Upper lobe of left lung (tissue), 4 donors: ENCODE measurements at regions not wholly inside any gene's neighbourhood (a gene's known extent, or its start where the extent isn't known, plus 50 kb on each side); places are given as distances from the start of the nearest gene placed in this dataset.

Experiments
- POLR2A ChIP-seq, 4 donors: fragments of 450-650 bp; IDR thresholded peaks; one replicate each; pipeline ENCODE4 v1.5.1; 2016 to 2017; ENCODE audit warnings: antibody characterized with exemption in 4 of 4, mild to moderate bottlenecking in 2 of 4
- POLR2AphosphoS5 ChIP-seq, 2 donors: sonication (generic); formaldehyde crosslinking; IDR thresholded peaks; one replicate each; pipeline ENCODE4 v1.5.1; 2017; ENCODE audit warnings: antibody characterized with exemption in 2 of 2
- TF ChIP-seq, protein P1 (sequence below), 6 experiments: fragments of 450-650 bp in 4 of 6; fragments of 200-600 bp in 2 of 6; sonication (generic) in 2 of 6; IDR thresholded peaks; one replicate each; pipeline ENCODE4 v1.5.1; 2016 to 2019; ENCODE audit warnings: antibody characterized with exemption in 6 of 6

DNA sequence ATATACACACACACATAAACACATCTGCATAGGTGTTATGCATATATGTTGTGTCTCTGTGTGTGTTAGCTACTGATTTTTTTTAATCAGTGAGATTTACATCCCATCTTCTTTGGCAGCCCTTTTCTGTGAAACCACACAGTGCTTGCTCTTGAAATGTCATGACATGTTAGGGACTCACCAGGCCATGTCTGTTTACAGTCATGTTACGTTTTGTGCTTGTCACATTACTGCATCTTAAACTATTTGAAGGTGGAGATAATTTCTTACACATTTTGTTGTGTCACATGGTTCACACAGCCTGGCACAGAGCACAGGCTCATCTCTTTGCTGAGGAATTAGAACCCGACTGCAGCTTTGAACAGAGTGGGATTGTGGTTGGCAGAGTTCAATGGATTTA, 364.4 kb upstream of the RIOK2 start:
- TF ChIP-seq POLR2A (IDR thresholded peaks at IDR 0.05), result no peak
- TF ChIP-seq, protein P1, sequence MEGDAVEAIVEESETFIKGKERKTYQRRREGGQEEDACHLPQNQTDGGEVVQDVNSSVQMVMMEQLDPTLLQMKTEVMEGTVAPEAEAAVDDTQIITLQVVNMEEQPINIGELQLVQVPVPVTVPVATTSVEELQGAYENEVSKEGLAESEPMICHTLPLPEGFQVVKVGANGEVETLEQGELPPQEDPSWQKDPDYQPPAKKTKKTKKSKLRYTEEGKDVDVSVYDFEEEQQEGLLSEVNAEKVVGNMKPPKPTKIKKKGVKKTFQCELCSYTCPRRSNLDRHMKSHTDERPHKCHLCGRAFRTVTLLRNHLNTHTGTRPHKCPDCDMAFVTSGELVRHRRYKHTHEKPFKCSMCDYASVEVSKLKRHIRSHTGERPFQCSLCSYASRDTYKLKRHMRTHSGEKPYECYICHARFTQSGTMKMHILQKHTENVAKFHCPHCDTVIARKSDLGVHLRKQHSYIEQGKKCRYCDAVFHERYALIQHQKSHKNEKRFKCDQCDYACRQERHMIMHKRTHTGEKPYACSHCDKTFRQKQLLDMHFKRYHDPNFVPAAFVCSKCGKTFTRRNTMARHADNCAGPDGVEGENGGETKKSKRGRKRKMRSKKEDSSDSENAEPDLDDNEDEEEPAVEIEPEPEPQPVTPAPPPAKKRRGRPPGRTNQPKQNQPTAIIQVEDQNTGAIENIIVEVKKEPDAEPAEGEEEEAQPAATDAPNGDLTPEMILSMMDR (IDR thresholded peaks at IDR 0.05), result no peak
- no peak for TF ChIP-seq POLR2AphosphoS5 (IDR thresholded peaks at IDR 0.05)
